Epithelial cell of prostate (primary cell): ENCODE measurements at regions not wholly inside any gene's neighbourhood (a gene's known extent, or its start where the extent isn't known, plus 50 kb on each side); places are given as distances from the start of the nearest gene placed in this dataset.

Experiments used
- DNase-seq: peaks from one replicate; pipeline ENCODE4 v3.0.0-alpha.2; 2011; ENCODE audit warnings: low read depth, low spot score
- H3K27ac ChIP-seq: fragments of 450-650 bp; 2 replicates; pipeline ENCODE4 v1.5.1; 2017; ENCODE audit warnings: mild to moderate bottlenecking

DNA sequence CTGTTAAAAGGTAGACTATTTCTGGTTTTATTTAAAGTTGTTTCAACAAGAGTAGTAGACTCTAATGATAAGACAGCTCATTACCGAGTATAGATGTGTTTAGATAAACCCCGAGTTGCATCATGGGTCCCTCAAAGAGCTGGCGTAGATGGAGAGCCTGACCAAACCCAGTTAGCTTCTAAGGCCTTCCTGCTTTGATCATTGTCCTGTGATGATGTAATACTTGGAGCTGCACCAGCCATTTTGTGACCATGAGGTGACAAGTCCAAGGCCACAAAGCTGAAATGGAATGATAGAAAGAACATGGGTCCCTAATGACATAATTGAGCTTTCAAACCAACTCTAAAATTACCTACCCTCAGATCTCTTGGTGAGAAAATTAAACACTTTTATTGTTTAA is 66.6 kb upstream of the TAB3 start:
- DNase-seq: no peak
- no peak overlapping the region for H3K27ac ChIP-seq

DNA sequence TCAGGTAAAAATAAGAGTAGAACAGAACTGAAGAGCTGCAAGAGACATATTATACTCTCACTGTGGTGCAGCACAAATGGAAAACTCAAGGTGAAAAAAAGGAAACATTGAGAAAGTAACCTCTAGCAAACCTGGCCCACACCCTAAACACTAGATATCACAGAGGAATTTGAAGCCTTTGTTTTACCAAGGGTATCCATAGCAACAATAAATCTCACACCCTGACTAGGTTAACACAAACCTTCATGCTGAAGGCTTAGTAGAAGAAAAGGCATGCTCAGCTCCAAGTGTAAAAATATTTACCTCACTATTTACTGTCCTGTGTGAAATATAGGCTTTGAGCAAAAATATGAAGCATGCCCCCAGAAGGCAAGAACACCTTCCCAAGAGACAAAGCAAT is 61.9 kb upstream of the TAB3 start:
- no peak overlapping the region for H3K27ac ChIP-seq
- DNase-seq: no peak

- H3K27ac ChIP-seq: no peak overlapping the region
- DNase-seq: no peak
Observed at GRCh38 chrX:30950391-30950790, 61.3 kb upstream of the TAB3 start.

GRCh38 chrX:30949554-30949953 is 60.5 kb upstream of the TAB3 start:
- DNase-seq: no peak
- H3K27ac ChIP-seq: no peak overlapping the region

- no peak overlapping the region for H3K27ac ChIP-seq
- DNase-seq: no peak
Observed at GRCh38 chrX:30948626-30949025, 59.6 kb upstream of the TAB3 start.

GRCh38 chrX:30948051-30948450 is 59.0 kb upstream of the TAB3 start:
- no peak overlapping the region for H3K27ac ChIP-seq
- no peak for DNase-seq

- no peak for DNase-seq
- H3K27ac ChIP-seq: no peak overlapping the region
Observed at GRCh38 chrX:30943984-30944383, 54.9 kb upstream of the TAB3 start.

DNA sequence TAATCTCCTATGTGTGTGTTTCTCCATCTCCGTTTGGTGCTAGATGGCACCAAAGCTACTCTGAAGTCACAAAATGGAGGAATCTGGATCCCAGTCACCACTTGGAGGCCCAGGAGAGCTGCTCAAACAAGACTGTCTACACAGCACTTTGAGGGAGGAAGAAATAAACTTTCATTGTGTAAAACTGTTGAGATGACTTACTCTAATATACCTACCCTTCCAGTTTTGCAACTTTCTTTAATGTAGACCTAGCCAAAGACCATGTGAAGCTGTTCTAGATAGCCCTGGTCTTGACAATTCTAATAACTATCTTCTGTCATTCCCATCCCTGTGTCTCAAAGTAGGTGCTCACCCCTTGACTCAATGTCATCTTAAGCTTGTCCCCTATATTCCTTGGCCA is 52.8 kb upstream of the TAB3 start:
- no peak overlapping the region for H3K27ac ChIP-seq
- DNase-seq: no peak

DNA sequence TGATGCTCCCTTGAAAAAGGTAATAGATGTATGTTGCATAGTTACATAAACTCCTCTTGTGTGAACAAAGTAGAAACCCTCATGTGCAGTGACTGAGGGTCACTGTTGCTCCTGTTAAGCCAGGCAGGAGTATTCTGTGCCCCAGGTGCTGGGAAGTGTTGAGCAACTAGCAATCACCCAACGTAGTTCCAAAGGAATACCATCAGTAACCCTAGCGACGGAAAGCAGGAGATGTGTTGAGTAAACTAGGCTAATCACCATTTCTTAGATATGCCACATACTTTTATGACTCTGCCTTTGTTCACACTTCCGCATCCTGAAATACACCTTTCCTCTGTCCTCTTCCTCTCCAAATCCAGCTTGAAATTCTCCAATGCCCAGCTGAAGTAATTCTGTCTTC is 50.9 kb upstream of the TAB3 start:
- no peak for DNase-seq
- H3K27ac ChIP-seq: no peak overlapping the region
